Left lung (tissue), 4 donors: ENCODE measurements at regions not wholly inside any gene's neighbourhood (a gene's known extent, or its start where the extent isn't known, plus 50 kb on each side); places are given as distances from the start of the nearest gene placed in this dataset.

ENCODE experiments used
- ATAC-seq: fragments of 200-7000 bp; cut with Tn5 transposase; one replicate; pipeline ENCODE4 v1.9.1; 2020; ENCODE audit warnings: moderate library complexity
- DNase-seq, 4 donors: peaks; one replicate each; pipeline ENCODE4 v3.0.0-alpha.2; 2013 to 2020
- H3K27ac ChIP-seq, 2 donors: fragments of 200-600 bp; sonication (generic) in 1 of 2; one replicate each; pipeline versions ENCODE4 v1.5.0 to v1.8.0; 2020 to 2021
- H3K27me3 ChIP-seq, 2 donors: fragments of 200-600 bp; sonication (generic) in 1 of 2; one replicate each; pipeline versions ENCODE4 v1.5.0 to v1.8.0; 2020 to 2021
- H3K36me3 ChIP-seq, 2 donors: fragments of 200-600 bp; sonication (generic) in 1 of 2; one replicate each; pipeline versions ENCODE4 v1.5.0 to v1.8.0; 2020 to 2021
- H3K4me1 ChIP-seq, 2 donors: fragments of 200-600 bp; one replicate each; pipeline ENCODE4 v1.8.0; 2021
- H3K4me3 ChIP-seq, 2 donors: fragments of 200-600 bp; sonication (generic) in 1 of 2; one replicate each; pipeline versions ENCODE4 v1.5.0 to v1.8.0; 2020 to 2021; ENCODE audit warnings: mild to moderate bottlenecking in 1 of 2
- H3K9me3 ChIP-seq, 2 donors: fragments of 200-600 bp; sonication (generic) in 1 of 2; one replicate each; pipeline versions ENCODE4 v1.5.0 to v1.8.0; 2020 to 2021
- CTCF ChIP-seq, 2 donors: fragments of 200-600 bp; sonication (generic) in 1 of 2; IDR thresholded peaks; one replicate each; pipeline versions ENCODE4 v1.5.0 to v1.8.0; 2021; ENCODE audit warnings: antibody characterized with exemption in 2 of 2
- intact Hi-C, 2 donors: fragments of 100-400 bp; cut with DNase I; formaldehyde crosslinking; loops; one replicate each; pipeline versions ENCODE4 v1.11.2 to v1.14.2; 2022
- donor health status: DM: no; HTN: yes; CAD: no.
- donor health status: DM: no; HTN: no; CAD: no.

- Histone ChIP-seq H3K9me3 (no peaks in the 10 kb centered on the region), H3K4me3 (peak overlapping the region; percentile 21 to 44), H3K36me3 (no peaks in the 10 kb centered on the region), H3K27ac (peak overlapping the region; percentile 75 to 78), H3K4me1 (peaks cover 0 to 11% of the 10 kb centered on the region in 2 donors), H3K27me3 (peaks cover 0 to 29% of the 10 kb centered on the region in 2 donors)
- intact Hi-C loops = no loop called here
- no peak for TF ChIP-seq CTCF (IDR thresholded peaks at IDR 0.05)
- ATAC-seq (peak; percentile 96), DNase-seq (peak; percentile 74 to 92 (median 86))
Measured at GRCh38 chr6:26183581-26184366, 96.5 kb downstream of the HFE start.

- peaks cover 0 to 35% of the 10 kb centered on the region in 2 donors for H3K27me3 ChIP-seq
- no peaks in the 10 kb centered on the region for H3K9me3 ChIP-seq
- H3K36me3 ChIP-seq = no peaks in the 10 kb centered on the region
- peak overlapping the region; percentile 75 to 78 for H3K27ac ChIP-seq
- intact Hi-C loops = no loop called here
- ATAC-seq (no peak), DNase-seq (no peak)
- H3K4me1 ChIP-seq = peaks cover 0 to 16% of the 10 kb centered on the region in 2 donors
- no peak for TF ChIP-seq CTCF (IDR thresholded peaks at IDR 0.05)
- peak overlapping the region; percentile 21 to 44 for H3K4me3 ChIP-seq
Measured at GRCh38 chr6:26184367-26184891, 97.2 kb downstream of the HFE start.

GRCh38 chr6:26185004-26185403 lies 97.8 kb downstream of the HFE start:
- Histone ChIP-seq H3K27ac (no peak overlapping the region), H3K4me3 (no peak overlapping the region), H3K4me1 (peaks cover 0 to 20% of the 10 kb centered on the region in 2 donors), H3K36me3 (no peaks in the 10 kb centered on the region), H3K27me3 (peaks cover 0 to 41% of the 10 kb centered on the region in 2 donors), H3K9me3 (no peaks in the 10 kb centered on the region)
- intact Hi-C loops = no loop called here
- no peak for ATAC-seq
- DNase-seq = no peak
- TF ChIP-seq CTCF (IDR thresholded peaks at IDR 0.05) = no peak

- H3K27me3 ChIP-seq = peaks cover 0 to 49% of the 10 kb centered on the region in 2 donors
- no peaks in the 10 kb centered on the region for H3K9me3 ChIP-seq
- ATAC-seq (no peak), DNase-seq (no peak)
- no peak for TF ChIP-seq CTCF (IDR thresholded peaks at IDR 0.05)
- H3K4me3 ChIP-seq = no peak overlapping the region
- no peak overlapping the region for H3K27ac ChIP-seq
- intact Hi-C loops = no loop called here
- H3K36me3 ChIP-seq = no peaks in the 10 kb centered on the region
- H3K4me1 ChIP-seq = peaks cover 0 to 20% of the 10 kb centered on the region in 2 donors
Measured at GRCh38 chr6:26185802-26186201, 98.6 kb downstream of the HFE start.

GRCh38 chr6:26186652-26187051 lies 99.4 kb downstream of the HFE start:
- H3K36me3 ChIP-seq = no peaks in the 10 kb centered on the region
- peaks cover 0 to 57% of the 10 kb centered on the region in 2 donors for H3K27me3 ChIP-seq
- H3K4me1 ChIP-seq = peaks cover 0 to 20% of the 10 kb centered on the region in 2 donors
- H3K4me3 ChIP-seq = no peak overlapping the region
- no peak for DNase-seq
- no peak for ATAC-seq
- H3K9me3 ChIP-seq = no peaks in the 10 kb centered on the region
- H3K27ac ChIP-seq = no peak overlapping the region
- no peak for TF ChIP-seq CTCF (IDR thresholded peaks at IDR 0.05)
- intact Hi-C loops = no loop called here
